ENCODE measurements at regions not wholly inside any gene's neighbourhood (a gene's known extent, or its start where the extent isn't known, plus 50 kb on each side); places are given as distances from the start of the nearest gene placed in this dataset.

- CTCF ChIA-PET, result no interaction called here
- POLR2A ChIA-PET, result no interaction called here
- no peak for TF ChIP-seq BHLHE40 (IDR thresholded peaks at IDR 0.05; ENCODE audit: borderline replicate concordance)
- no peak for TF ChIP-seq SUZ12 (IDR thresholded peaks at IDR 0.05)
- TF ChIP-seq SP1 (IDR thresholded peaks at IDR 0.05), result no peak
- TF ChIP-seq ZNF384 (IDR thresholded peaks at IDR 0.05), result no peak
- TF ChIP-seq ELF4 (IDR thresholded peaks at IDR 0.05), result no peak
- no peak for TF ChIP-seq NFRKB (IDR thresholded peaks at IDR 0.05)
- TF ChIP-seq ARNT (IDR thresholded peaks at IDR 0.05), result no peak
- TF ChIP-seq L3MBTL2 (conservative IDR thresholded peaks at IDR 0.05), result no peak
- no peak for TF ChIP-seq CTBP1 (IDR thresholded peaks at IDR 0.05; ENCODE audit: borderline replicate concordance)
- TF ChIP-seq LEF1 (IDR thresholded peaks at IDR 0.05; ENCODE audit: borderline replicate concordance), result no peak
- no peak for TF ChIP-seq FOXM1 (IDR thresholded peaks at IDR 0.05; ENCODE audit: borderline replicate concordance)
- TF ChIP-seq, protein P1, sequence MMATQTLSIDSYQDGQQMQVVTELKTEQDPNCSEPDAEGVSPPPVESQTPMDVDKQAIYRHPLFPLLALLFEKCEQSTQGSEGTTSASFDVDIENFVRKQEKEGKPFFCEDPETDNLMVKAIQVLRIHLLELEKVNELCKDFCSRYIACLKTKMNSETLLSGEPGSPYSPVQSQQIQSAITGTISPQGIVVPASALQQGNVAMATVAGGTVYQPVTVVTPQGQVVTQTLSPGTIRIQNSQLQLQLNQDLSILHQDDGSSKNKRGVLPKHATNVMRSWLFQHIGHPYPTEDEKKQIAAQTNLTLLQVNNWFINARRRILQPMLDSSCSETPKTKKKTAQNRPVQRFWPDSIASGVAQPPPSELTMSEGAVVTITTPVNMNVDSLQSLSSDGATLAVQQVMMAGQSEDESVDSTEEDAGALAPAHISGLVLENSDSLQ (IDR thresholded peaks at IDR 0.05), result no peak
- no peak for TF ChIP-seq FOXK2 (IDR thresholded peaks at IDR 0.05)
- TF ChIP-seq TARDBP (IDR thresholded peaks at IDR 0.05), result no peak
- no peak for TF ChIP-seq FOXA1 (IDR thresholded peaks at IDR 0.05)
- TF ChIP-seq HDGF (IDR thresholded peaks at IDR 0.05; ENCODE audit: borderline replicate concordance), result no peak
- DNase-seq (ENCODE audit: extremely low spot score), result no peak
These were observed 682.4 kb downstream of the UQCRFS1 start for GRCh38 chr19:28530406-28531035.

- POLR2A ChIA-PET, result no interaction called here
- CTCF ChIA-PET, result no interaction called here
- TF ChIP-seq LEF1 (IDR thresholded peaks at IDR 0.05; ENCODE audit: borderline replicate concordance), result no peak
- TF ChIP-seq NFRKB (IDR thresholded peaks at IDR 0.05), result no peak
- no peak for TF ChIP-seq SUZ12 (IDR thresholded peaks at IDR 0.05)
- TF ChIP-seq TARDBP (IDR thresholded peaks at IDR 0.05), result no peak
- DNase-seq (ENCODE audit: extremely low spot score), result no peak
These were observed 686.9 kb downstream of the UQCRFS1 start for GRCh38 chr19:28526038-28526437.

GRCh38 chr19:28523619-28524018 is 689.3 kb downstream of the UQCRFS1 start:
- no peak for TF ChIP-seq ZNF384 (IDR thresholded peaks at IDR 0.05)
- no peak for TF ChIP-seq FOXM1 (IDR thresholded peaks at IDR 0.05; ENCODE audit: borderline replicate concordance)
- no peak for TF ChIP-seq ARNT (IDR thresholded peaks at IDR 0.05)
- no peak for TF ChIP-seq SUZ12 (IDR thresholded peaks at IDR 0.05)
- TF ChIP-seq FOXK2 (IDR thresholded peaks at IDR 0.05), result no peak
- TF ChIP-seq LEF1 (IDR thresholded peaks at IDR 0.05; ENCODE audit: borderline replicate concordance), result no peak
- TF ChIP-seq TARDBP (IDR thresholded peaks at IDR 0.05), result no peak
- no peak for TF ChIP-seq L3MBTL2 (conservative IDR thresholded peaks at IDR 0.05)
- DNase-seq (ENCODE audit: extremely low spot score), result no peak
- POLR2A ChIA-PET, result no interaction called here
- CTCF ChIA-PET, result no interaction called here

DNA sequence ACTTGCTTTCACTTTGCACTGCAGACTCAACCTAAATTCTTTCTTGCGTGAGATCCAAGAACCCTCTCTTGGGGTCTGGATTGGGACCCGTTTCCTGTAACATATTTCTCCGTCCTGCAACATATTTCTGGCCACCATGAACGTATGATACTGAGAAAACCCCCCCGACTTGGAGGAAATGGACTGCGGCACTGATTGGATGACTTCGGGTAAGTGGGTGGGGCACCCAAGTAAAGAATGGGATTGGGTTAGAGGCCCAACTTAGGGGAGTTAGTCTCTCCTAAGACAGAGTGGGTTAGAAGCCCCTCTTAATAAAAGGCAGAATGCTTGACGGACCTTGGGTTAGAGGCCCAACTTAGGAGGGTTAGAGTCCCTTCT is 690.4 kb downstream of the UQCRFS1 start:
- POLR2A ChIA-PET, result no interaction called here
- DNase-seq (ENCODE audit: extremely low spot score), result no peak
- CTCF ChIA-PET, result no interaction called here
- no peak for TF ChIP-seq BHLHE40 (IDR thresholded peaks at IDR 0.05; ENCODE audit: borderline replicate concordance)
- TF ChIP-seq FOXM1 (IDR thresholded peaks at IDR 0.05; ENCODE audit: borderline replicate concordance), result no peak
- TF ChIP-seq LEF1 (IDR thresholded peaks at IDR 0.05; ENCODE audit: borderline replicate concordance), result no peak
- TF ChIP-seq FOXK2 (IDR thresholded peaks at IDR 0.05), result no peak
- no peak for TF ChIP-seq ZNF384 (IDR thresholded peaks at IDR 0.05)
- no peak for TF ChIP-seq FOXA1 (IDR thresholded peaks at IDR 0.05)
- TF ChIP-seq HDGF (IDR thresholded peaks at IDR 0.05; ENCODE audit: borderline replicate concordance), result no peak
- no peak for TF ChIP-seq SP1 (IDR thresholded peaks at IDR 0.05)
- no peak for TF ChIP-seq ELF4 (IDR thresholded peaks at IDR 0.05)

GRCh38 chr19:28521614-28522544 is 691.1 kb downstream of the UQCRFS1 start:
- POLR2A ChIA-PET, result no interaction called here

GRCh38 chr19:28520998-28521568 is 691.9 kb downstream of the UQCRFS1 start:
- ChIA-PET CTCF (no interaction called here), POLR2A (no interaction called here)
- TF ChIP-seq ELF4 (IDR thresholded peaks at IDR 0.05) (no peak), BHLHE40 (IDR thresholded peaks at IDR 0.05; ENCODE audit: borderline replicate concordance) (no peak), ZNF384 (IDR thresholded peaks at IDR 0.05) (no peak), HDGF (IDR thresholded peaks at IDR 0.05; ENCODE audit: borderline replicate concordance) (no peak), LEF1 (IDR thresholded peaks at IDR 0.05; ENCODE audit: borderline replicate concordance) (no peak), TARDBP (IDR thresholded peaks at IDR 0.05) (no peak), FOXA1 (IDR thresholded peaks at IDR 0.05) (no peak), ARNT (IDR thresholded peaks at IDR 0.05) (no peak), SUZ12 (IDR thresholded peaks at IDR 0.05) (no peak), SP1 (IDR thresholded peaks at IDR 0.05) (no peak), L3MBTL2 (conservative IDR thresholded peaks at IDR 0.05) (no peak), FOXK2 (IDR thresholded peaks at IDR 0.05) (no peak)
- TF ChIP-seq, protein P1 (IDR thresholded peaks at IDR 0.05), result no peak
- DNase-seq (ENCODE audit: extremely low spot score), result no peak

More at GRCh38 chr19:28521614-28522544, 691.1 kb downstream of the UQCRFS1 start:
- TF ChIP-seq SUZ12 (IDR thresholded peaks at IDR 0.05), result no peak
- no peak for TF ChIP-seq TARDBP (IDR thresholded peaks at IDR 0.05)
- no peak for TF ChIP-seq ZNF384 (IDR thresholded peaks at IDR 0.05)
- no peak for TF ChIP-seq BHLHE40 (IDR thresholded peaks at IDR 0.05; ENCODE audit: borderline replicate concordance)
- TF ChIP-seq FOXK2 (IDR thresholded peaks at IDR 0.05), result no peak
- TF ChIP-seq, protein P1 (IDR thresholded peaks at IDR 0.05), result no peak
- TF ChIP-seq SP1 (IDR thresholded peaks at IDR 0.05), result no peak
- TF ChIP-seq FOXA1 (IDR thresholded peaks at IDR 0.05), result no peak
- TF ChIP-seq ARNT (IDR thresholded peaks at IDR 0.05), result no peak
- no peak for TF ChIP-seq NFRKB (IDR thresholded peaks at IDR 0.05)
- TF ChIP-seq HDGF (IDR thresholded peaks at IDR 0.05; ENCODE audit: borderline replicate concordance), result no peak
- TF ChIP-seq FOXM1 (IDR thresholded peaks at IDR 0.05; ENCODE audit: borderline replicate concordance), result no peak
- no peak for TF ChIP-seq LEF1 (IDR thresholded peaks at IDR 0.05; ENCODE audit: borderline replicate concordance)
- no peak for TF ChIP-seq CTBP1 (IDR thresholded peaks at IDR 0.05; ENCODE audit: borderline replicate concordance)
- no peak for TF ChIP-seq L3MBTL2 (conservative IDR thresholded peaks at IDR 0.05)
- no peak for TF ChIP-seq ELF4 (IDR thresholded peaks at IDR 0.05)
- CTCF ChIA-PET, result no interaction called here
- DNase-seq (ENCODE audit: extremely low spot score), result no peak
